ENCODE measurements at regions not wholly inside any gene's neighbourhood (a gene's known extent, or its start where the extent isn't known, plus 50 kb on each side); places are given as distances from the start of the nearest gene placed in this dataset.

GRCh38 chr16:80167657-80168390 lies 373.0 kb upstream of the DYNLRB2 start:
- TF ChIP-seq, protein P1, sequence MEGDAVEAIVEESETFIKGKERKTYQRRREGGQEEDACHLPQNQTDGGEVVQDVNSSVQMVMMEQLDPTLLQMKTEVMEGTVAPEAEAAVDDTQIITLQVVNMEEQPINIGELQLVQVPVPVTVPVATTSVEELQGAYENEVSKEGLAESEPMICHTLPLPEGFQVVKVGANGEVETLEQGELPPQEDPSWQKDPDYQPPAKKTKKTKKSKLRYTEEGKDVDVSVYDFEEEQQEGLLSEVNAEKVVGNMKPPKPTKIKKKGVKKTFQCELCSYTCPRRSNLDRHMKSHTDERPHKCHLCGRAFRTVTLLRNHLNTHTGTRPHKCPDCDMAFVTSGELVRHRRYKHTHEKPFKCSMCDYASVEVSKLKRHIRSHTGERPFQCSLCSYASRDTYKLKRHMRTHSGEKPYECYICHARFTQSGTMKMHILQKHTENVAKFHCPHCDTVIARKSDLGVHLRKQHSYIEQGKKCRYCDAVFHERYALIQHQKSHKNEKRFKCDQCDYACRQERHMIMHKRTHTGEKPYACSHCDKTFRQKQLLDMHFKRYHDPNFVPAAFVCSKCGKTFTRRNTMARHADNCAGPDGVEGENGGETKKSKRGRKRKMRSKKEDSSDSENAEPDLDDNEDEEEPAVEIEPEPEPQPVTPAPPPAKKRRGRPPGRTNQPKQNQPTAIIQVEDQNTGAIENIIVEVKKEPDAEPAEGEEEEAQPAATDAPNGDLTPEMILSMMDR (IDR thresholded peaks at IDR 0.05): no peak
- no peak for TF ChIP-seq POLR2A (IDR thresholded peaks at IDR 0.05)

All from Peyer's patch (tissue), 4 donors.